ENCODE measurements at regions not wholly inside any gene's neighbourhood (a gene's known extent, or its start where the extent isn't known, plus 50 kb on each side); places are given as distances from the start of the nearest gene placed in this dataset.

DNA sequence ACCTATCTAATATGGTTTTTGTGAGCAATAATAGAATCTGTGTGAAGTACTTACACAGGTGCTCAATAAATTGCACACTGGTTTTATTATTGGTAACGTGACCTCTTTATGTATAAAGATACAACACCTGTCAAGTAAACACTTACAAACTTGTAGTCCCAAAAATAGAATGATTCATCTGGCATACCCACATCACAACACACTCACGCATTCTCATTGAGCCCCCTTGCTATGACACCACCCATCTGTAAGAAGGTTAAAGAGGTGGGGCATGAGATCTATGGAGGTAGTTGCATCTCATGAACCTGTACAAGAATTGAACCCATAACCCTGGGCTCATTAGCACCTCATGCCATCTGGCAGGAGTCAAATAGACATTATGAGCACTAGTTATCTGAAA is 134.9 kb upstream of the THBS1 start:
- no peak for DNase-seq (ENCODE audit: low read depth in 2 of 2)

- DNase-seq (ENCODE audit: low read depth in 2 of 2), result no peak
These were observed 133.5 kb upstream of the THBS1 start for GRCh38 chr15:39447346-39447745.

GRCh38 chr15:39447881-39448280 is 133.0 kb upstream of the THBS1 start:
- no peak for DNase-seq (ENCODE audit: low read depth in 2 of 2)

DNA sequence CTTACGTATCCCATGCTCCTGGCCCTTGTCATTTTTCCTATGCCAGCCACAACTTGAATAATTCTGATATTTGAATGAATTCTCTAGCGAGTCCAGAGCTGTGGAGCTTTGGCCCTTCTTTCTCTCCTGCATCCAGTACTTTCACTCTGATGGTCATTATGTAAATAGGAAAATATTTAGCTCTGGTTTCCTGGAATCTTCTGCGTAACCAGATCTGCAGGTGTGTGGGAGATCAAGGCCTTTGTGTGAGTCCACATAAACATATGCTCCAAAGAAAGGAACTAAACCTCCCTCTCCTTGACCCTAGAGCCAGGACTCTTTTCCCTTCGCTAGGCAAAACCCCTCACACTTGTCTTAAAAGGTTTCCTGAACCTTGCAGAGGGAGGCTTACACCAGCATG is 132.5 kb upstream of the THBS1 start:
- DNase-seq (ENCODE audit: low read depth in 2 of 2), result no peak

DNA sequence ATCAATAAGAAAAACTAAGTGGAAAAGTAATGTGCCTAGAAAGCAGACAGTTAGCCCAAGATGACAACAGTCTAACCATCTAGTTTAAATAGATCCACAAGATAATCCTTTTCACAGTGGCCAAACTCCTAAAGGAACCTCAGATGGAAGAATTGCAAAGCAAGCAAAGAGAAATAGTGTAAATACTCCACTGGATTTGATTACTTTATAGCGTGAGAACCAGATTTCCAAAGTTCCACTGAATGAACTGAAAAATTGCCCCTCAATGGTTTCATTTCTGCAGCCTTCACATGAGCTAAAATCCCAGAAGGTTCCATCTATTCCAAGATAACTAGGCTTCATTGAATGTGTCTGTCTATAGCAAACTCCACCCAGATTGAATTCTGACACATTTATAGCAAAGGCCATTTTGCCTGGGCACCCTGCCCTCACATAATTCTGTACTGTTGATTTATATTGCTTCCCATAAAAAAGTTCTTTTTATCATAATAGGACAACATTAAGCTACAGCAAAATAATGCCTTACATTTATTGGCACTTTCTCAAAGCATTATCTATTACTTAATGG is 129.7 kb upstream of the THBS1 start:
- no peak for DNase-seq (ENCODE audit: low read depth in 2 of 2)

GRCh38 chr15:39451871-39452270 is 129.0 kb upstream of the THBS1 start:
- no peak for DNase-seq (ENCODE audit: low read depth in 2 of 2)

- no peak for DNase-seq (ENCODE audit: low read depth in 2 of 2)
These were observed 127.3 kb upstream of the THBS1 start for GRCh38 chr15:39453620-39454019.

- no peak for DNase-seq (ENCODE audit: low read depth in 2 of 2)
These were observed 126.5 kb upstream of the THBS1 start for GRCh38 chr15:39454189-39454986.

GRCh38 chr15:39455471-39455991 is 125.3 kb upstream of the THBS1 start:
- DNase-seq (ENCODE audit: low read depth in 2 of 2), result no peak

DNA sequence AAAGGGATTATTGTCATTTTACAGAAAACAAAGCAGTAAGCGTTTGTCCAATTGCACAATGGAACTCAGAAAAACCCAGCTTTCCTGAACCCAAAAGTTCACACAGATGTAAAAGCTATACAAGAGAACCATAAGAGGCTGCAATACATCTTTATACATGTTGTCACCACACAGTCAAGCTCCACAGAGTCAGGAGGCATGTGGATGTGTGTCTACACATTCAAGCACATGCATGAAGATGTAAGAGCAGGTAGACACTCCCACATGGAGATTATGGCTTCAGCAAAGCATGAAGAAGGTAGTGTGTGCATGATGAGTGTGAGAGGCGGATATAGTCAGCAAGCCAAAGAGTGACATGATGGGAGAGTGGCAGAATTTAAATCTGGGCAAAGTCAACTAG is 124.7 kb upstream of the THBS1 start:
- DNase-seq (ENCODE audit: low read depth in 2 of 2), result no peak

DNA sequence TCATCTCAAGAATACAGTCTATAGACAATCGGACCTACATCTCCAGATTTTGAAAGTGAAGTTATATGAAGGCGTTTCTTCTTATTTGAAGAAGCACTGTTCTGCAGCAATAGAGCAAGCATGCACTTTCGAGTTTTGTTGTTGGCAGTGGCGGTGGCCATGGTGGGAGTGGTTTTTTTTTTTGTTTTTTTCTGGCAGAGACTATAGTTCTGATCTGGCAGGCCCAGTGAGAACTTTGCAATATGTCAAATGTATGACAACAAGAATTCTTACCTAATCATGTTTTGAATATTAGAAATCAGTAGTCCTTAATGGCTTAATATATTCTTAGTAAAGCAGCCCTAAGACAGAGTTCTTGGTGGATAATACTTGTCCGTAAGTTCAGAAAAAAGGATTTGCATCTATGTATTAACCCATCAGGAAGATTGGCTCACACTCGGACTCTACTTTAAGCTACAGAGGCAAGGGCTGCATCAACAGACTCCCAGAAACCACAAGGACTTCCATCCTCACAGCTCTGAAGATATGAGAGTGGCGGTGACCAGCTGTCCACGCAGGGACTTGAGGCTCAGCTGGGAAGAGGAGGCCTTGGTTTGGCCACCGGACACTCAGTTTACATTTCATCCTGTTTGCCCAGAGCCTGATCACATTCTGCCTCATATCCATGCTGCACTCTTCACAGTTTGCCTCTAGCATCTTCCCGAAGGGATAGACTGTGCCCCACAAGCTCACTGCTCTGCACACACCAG is 124.1 kb upstream of the THBS1 start:
- DNase-seq (ENCODE audit: low read depth in 2 of 2), result no peak

DNA sequence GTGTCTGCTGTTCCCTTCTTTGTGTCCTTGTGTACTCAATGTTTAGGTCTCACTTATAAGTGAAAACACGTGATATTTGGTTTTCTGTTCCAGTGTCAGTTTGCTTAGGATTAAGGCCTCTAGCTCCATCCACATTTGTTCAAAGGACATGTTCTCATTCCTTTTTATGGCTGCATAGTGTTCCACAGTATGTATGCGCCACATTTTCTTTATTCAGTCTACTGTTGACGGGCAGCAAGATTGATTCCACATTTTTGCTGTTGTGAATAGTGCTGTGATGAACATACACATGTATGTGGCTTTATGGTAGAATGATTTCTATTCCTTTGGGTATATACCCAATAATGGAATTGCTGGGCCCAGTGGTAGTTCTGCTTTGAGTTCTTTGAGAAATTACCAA is 122.7 kb upstream of the THBS1 start:
- no peak for DNase-seq (ENCODE audit: low read depth in 2 of 2)

GRCh38 chr15:39459548-39459947 is 121.3 kb upstream of the THBS1 start:
- DNase-seq (ENCODE audit: low read depth in 2 of 2), result no peak

DNA sequence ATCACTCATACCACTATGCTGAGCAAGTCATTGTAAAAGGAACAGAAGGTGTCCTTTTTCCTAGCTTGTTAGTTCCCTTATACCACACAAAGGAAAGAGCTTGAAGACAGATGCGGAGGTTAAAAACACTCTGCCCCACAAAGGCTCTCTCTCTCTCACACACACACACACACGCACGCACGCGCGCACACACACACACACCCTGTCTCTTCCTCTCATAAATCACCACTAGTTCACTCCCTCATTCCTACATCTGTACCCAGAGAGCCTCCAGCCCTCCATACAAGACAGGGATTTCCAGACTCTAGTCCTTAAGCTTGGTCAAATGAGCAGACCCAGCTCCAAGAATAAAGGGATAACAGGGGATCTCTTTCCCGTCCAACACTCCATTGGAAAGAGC is 120.1 kb upstream of the THBS1 start:
- no peak for DNase-seq (ENCODE audit: low read depth in 2 of 2)

- DNase-seq (ENCODE audit: low read depth in 2 of 2), result no peak
These were observed 119.2 kb upstream of the THBS1 start for GRCh38 chr15:39461536-39462130.

DNA sequence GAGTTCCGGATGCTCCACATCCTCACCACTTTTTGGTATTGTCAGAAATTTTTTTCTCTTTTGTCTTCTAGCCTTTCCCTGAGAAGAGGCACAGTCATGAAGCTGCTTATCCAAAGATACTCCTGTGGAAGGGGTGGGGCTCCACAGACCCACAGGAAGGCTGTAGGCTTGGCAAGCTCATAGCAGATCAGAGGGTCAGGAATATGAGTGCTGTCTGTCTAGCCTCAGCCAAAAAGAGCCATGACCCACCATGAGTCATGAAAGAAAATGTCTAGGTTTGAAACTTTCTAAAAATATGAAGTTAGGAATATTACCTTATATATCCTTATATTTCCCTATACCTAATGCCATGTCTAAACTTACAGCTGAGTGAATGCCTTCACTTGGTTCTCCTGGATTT is 118.2 kb upstream of the THBS1 start:
- DNase-seq (ENCODE audit: low read depth in 2 of 2), result no peak

- no peak for DNase-seq (ENCODE audit: low read depth in 2 of 2)
These were observed 114.8 kb upstream of the THBS1 start for GRCh38 chr15:39465843-39466749.

DNA sequence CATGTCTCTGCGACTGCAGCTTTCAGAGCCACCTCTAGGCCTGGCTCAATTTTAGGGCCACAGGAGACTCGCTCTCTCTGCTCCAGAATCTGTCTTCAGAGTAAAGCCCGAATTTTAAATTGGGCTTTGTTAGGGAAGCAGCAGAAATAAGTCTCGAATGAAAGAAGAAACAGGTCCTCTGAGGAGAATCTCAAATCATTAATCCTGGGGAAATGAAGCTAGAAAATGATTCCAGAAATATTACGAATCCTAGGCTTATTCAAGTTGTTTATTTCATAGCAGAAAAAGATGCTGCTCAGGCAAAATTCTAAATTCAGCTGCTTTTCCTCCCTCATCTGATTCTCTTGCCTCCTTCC is 114.2 kb upstream of the THBS1 start:
- no peak for DNase-seq (ENCODE audit: low read depth in 2 of 2)

GRCh38 chr15:39468331-39468730 is 112.5 kb upstream of the THBS1 start:
- DNase-seq (ENCODE audit: low read depth in 2 of 2), result no peak

- DNase-seq (ENCODE audit: low read depth in 2 of 2), result no peak
These were observed 112.1 kb upstream of the THBS1 start for GRCh38 chr15:39468828-39469227.

- DNase-seq (ENCODE audit: low read depth in 2 of 2), result no peak
These were observed 108.9 kb upstream of the THBS1 start for GRCh38 chr15:39471785-39472574.
